ENCODE measurements at regions not wholly inside any gene's neighbourhood (a gene's known extent, or its start where the extent isn't known, plus 50 kb on each side); places are given as distances from the start of the nearest gene placed in this dataset.
A peak's percentile ranks its signal among the peaks of the same experiment; 100 is the strongest.
"Not testable (repeated sequence)": the region's sequence is repeated elsewhere in the genome, so short reads cannot be mapped to it uniquely, and the experiment has no call there.

GRCh38 chr21:5138687-5139086 lies 5382.7 kb upstream of the TPTE start:
- not testable (repeated sequence) for DNase-seq

- not testable (repeated sequence) for DNase-seq
Measured at GRCh38 chr21:5139528-5139927, 5381.9 kb upstream of the TPTE start.

DNA sequence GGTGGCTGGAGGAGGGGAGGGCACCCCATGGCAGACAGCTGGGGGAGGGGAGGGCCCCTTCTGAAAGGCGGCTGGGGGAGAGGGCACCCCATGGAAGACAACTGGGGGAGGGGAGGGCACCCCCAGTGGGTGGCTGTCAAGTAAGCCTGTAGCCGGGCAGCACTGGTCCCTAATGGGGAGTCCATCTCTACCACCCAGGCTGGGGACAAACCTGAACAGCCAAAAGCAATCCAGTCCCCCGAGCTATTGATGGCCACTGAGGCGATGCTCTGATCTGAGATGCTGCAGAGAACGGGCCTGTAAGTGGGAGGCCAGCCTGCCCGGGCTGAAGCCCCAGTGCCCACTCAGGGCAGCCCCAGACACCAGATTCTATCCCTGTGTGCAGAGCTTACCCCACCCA lies 5378.4 kb upstream of the TPTE start:
- not testable (repeated sequence) for DNase-seq

GRCh38 chr21:5144731-5145130 lies 5376.7 kb upstream of the TPTE start:
- not testable (repeated sequence) for DNase-seq

GRCh38 chr21:5147685-5148084 lies 5373.7 kb upstream of the TPTE start:
- not testable (repeated sequence) for DNase-seq

GRCh38 chr21:5149222-5149621 lies 5372.2 kb upstream of the TPTE start:
- not testable (repeated sequence) for DNase-seq

DNA sequence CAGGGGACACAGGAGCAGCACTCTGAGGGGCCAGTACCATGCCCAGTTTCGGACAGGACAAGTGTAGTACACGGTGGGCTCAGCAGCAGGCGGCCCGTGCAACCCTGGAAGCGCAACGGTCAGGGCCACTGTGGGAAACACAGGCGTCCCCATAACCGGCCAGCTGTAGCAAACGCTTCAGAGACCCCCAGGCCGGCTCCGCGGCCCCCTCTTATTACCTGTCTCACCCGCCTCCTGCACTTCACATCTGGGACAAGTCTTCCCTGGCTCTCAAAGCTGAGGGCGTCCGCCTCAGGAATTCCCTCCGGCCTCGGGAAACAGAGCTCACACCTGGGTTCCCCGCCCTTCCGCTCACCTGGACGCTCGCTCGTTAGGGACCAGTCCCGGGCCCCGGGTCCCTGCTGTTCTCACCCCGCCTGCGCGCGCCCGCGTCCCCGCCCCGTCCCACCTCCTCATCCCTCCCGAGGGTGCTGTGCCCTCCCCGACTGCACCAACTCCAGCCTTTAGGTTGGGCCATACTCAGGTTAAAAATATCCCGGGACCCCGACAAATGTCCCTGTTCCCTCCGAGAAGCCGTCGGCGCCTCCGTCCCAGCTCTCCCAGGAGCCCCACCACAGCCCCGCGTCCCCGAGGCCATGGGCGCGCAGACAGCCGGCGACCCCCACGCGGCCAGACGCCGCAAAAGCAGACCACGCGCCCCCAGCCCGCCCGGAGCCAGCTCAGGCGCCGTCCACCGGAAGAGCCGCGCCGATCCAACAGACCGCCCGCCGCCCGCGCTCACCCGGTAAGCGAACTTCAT lies 5367.3 kb upstream of the TPTE start:
- not testable (repeated sequence) for DNase-seq

GRCh38 chr21:5154641-5154982 lies 5366.8 kb upstream of the TPTE start:
- DNase-seq: peak; percentile 75

- not testable (repeated sequence) for DNase-seq
Measured at GRCh38 chr21:5162693-5163574, 5358.4 kb upstream of the TPTE start.

DNA sequence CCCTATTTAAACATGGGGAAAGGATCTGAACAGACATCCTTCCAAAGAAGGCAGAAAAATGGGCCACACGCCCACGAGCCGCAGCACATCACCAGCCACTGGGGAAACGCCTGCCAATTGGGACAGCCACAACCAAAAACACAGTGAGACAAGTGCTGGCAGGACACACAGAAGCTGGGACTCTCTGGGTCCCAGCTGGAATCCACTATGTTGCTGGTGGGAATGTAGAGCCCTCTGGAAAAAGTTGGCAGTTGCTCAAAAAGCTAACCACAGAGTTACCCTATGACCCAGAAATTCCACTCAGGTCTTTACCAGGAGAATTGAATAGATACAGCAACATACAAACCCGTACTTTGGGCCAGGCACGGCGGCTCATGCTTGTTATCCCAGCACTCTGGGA lies 5355.6 kb upstream of the TPTE start:
- DNase-seq: not testable (repeated sequence)

All from CD4-positive, alpha-beta T cell treated with Interleukin-6 for 4 hours (primary cell).